GM19351 (cell line): ENCODE measurements at regions not wholly inside any gene's neighbourhood (a gene's known extent, or its start where the extent isn't known, plus 50 kb on each side); places are given as distances from the start of the nearest gene placed in this dataset.
"Not testable (repeated sequence)": the region's sequence is repeated elsewhere in the genome, so short reads cannot be mapped to it uniquely, and the experiment has no call there.

Experiments
- ATAC-seq: cut with Tn5 transposase; IDR thresholded peaks from one replicate; pipeline ENCODE4 v1.9.1; 2021; ENCODE audit warnings: mild to moderate bottlenecking, moderate library complexity; ENCODE audit not compliant: unreplicated experiment

GRCh38 chr20:16863303-16863702 lies 115.1 kb downstream of the OTOR start:
- ATAC-seq: no peak

GRCh38 chr20:16864069-16864468 lies 115.9 kb downstream of the OTOR start:
- no peak for ATAC-seq

GRCh38 chr20:16864963-16865362 lies 116.8 kb downstream of the OTOR start:
- ATAC-seq: no peak

GRCh38 chr20:16865406-16865805 lies 117.2 kb downstream of the OTOR start:
- ATAC-seq: no peak

- ATAC-seq: not testable (repeated sequence)
Observed at GRCh38 chr20:16873124-16873523, 125.0 kb downstream of the OTOR start.

GRCh38 chr20:16877053-16877554 lies 128.9 kb downstream of the OTOR start:
- no peak for ATAC-seq

- no peak for ATAC-seq
Observed at GRCh38 chr20:16885746-16886145, 137.6 kb downstream of the OTOR start.

GRCh38 chr20:16898433-16898832 lies 150.3 kb downstream of the OTOR start:
- no peak for ATAC-seq

GRCh38 chr20:16902662-16903061 lies 154.5 kb downstream of the OTOR start:
- ATAC-seq: no peak

- no peak for ATAC-seq
Observed at GRCh38 chr20:16904751-16905150, 156.6 kb downstream of the OTOR start.

- no peak for ATAC-seq
Observed at GRCh38 chr20:16914277-16914676, 166.1 kb downstream of the OTOR start.

- ATAC-seq: no peak
Observed at GRCh38 chr20:16916165-16916564, 168.0 kb downstream of the OTOR start.

GRCh38 chr20:16917636-16918035 lies 169.5 kb downstream of the OTOR start:
- no peak for ATAC-seq

- ATAC-seq: no peak
Observed at GRCh38 chr20:16918366-16918765, 170.2 kb downstream of the OTOR start.

GRCh38 chr20:16919841-16920240 lies 171.7 kb downstream of the OTOR start:
- no peak for ATAC-seq

GRCh38 chr20:16922834-16923233 lies 174.7 kb downstream of the OTOR start:
- ATAC-seq: no peak

- no peak for ATAC-seq
Observed at GRCh38 chr20:16926626-16927430, 178.7 kb downstream of the OTOR start.

GRCh38 chr20:16929756-16930155 lies 181.6 kb downstream of the OTOR start:
- no peak for ATAC-seq

GRCh38 chr20:16930656-16931055 lies 182.5 kb downstream of the OTOR start:
- ATAC-seq: no peak

GRCh38 chr20:16939051-16939450 lies 190.9 kb downstream of the OTOR start:
- ATAC-seq: no peak

- ATAC-seq: no peak
Observed at GRCh38 chr20:16940701-16941100, 192.5 kb downstream of the OTOR start.

GRCh38 chr20:16942051-16942450 lies 193.9 kb downstream of the OTOR start:
- no peak for ATAC-seq

GRCh38 chr20:16942756-16943155 lies 194.6 kb downstream of the OTOR start:
- ATAC-seq: no peak
